ENCODE measurements at regions not wholly inside any gene's neighbourhood (a gene's known extent, or its start where the extent isn't known, plus 50 kb on each side); places are given as distances from the start of the nearest gene placed in this dataset.

DNA sequence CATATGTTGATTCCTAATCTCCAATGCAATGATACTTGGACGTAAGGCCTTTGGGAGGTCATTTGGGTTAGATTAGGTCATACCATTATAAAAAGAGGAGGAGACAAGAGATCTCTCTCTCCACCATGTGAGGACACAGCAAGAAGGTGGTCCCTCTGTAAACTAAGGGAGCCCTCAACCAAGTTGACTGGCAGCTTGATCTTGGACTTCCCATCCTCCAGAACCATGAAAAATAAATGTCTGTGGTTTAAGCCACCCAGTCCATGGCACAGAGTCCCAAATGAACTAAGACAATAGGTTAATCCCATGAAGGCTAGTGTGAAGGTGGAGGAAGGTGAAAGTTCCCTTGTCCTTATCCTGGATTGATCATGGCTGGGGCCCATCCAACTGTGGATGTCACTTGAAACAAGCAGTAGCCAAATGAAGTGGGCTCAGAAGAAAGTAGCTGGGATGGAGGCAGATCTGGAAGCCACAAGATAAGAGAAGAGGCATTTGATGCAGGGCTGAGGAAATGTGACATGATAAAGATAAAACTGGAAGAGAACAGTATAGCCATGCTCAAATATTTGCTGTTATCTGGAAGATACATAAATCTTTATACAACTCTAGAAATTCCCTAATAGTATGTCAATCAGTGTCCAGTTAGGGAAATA, 99.9 kb downstream of the BANF2 start:
- no peak overlapping the region for H2BK120ac ChIP-seq (ENCODE audit: low read depth, low read length, poor library complexity, severe bottlenecking)
- H3K9me3 ChIP-seq (ENCODE audit: control insufficient read depth, low read depth, low read length), result no peaks in the 10 kb centered on the region

More for the DNA sequence above, 99.9 kb downstream of the BANF2 start:
- H3K4me1 ChIP-seq (ENCODE audit: insufficient read depth, low read length), result no peaks in the 10 kb centered on the region
- Mint-ChIP-seq H3K4me3 (no peak overlapping the region), H3K9me3 (peaks cover 21 to 22% of the 10 kb centered on the region in 2 experiments), H3K36me3 (ENCODE audit: insufficient read depth in 1 of 3, low read depth in 3 of 3) (peaks cover 0 to 14% (median 0%) of the 10 kb centered on the region in 3 experiments; a peak in 4 of 7 replicates), H3K27ac (no peak overlapping the region), H3K4me1 (no peaks in the 10 kb centered on the region), H3K27me3 (ENCODE audit: low read depth) (no peaks in the 10 kb centered on the region; the same call in 1 of the 2 replicates)
- no peak overlapping the region for H2BK12ac ChIP-seq (ENCODE audit: insufficient read length, low read depth, low read length)
- no peak for DNase-seq
- H3K79me2 ChIP-seq (ENCODE audit: insufficient read depth, low read length), result no peaks in the 10 kb centered on the region
- H3K23ac ChIP-seq (ENCODE audit: insufficient read length, low read depth, low read length), result no peak overlapping the region
- H3K27ac ChIP-seq (ENCODE audit: insufficient read length, low read depth, low read length), result no peak overlapping the region
- H3K9ac ChIP-seq (ENCODE audit: extremely low read depth, insufficient read length, low read length), result no peak overlapping the region
- H3K14ac ChIP-seq (ENCODE audit: insufficient read depth, low read length), result no peak overlapping the region
- H2AK5ac ChIP-seq (ENCODE audit: insufficient read length, low read length), result no peak overlapping the region
- no peak overlapping the region for H4K5ac ChIP-seq (ENCODE audit: insufficient read length, low read depth, low read length)
- no peaks in the 10 kb centered on the region for H4K20me1 ChIP-seq (ENCODE audit: control insufficient read depth, insufficient read depth, insufficient read length)
- TF ChIP-seq CTCF (conservative IDR thresholded peaks at IDR 0.05), result no peak
- no peaks in the 10 kb centered on the region for H3K23me2 ChIP-seq (ENCODE audit: insufficient read length, low read depth, low read length, poor library complexity, severe bottlenecking)
- whole genome bisulfite sequencing (ENCODE audit: extremely low coverage, insufficient read length, low lambda C conversion rate), result no CpG with 5 or more reads among the region's 1 CpG
- H4K91ac ChIP-seq (ENCODE audit: insufficient read length, low read depth, low read length), result no peak overlapping the region
- no peak overlapping the region for H3K56ac ChIP-seq (ENCODE audit: insufficient read length, low read depth, low read length)
- H3K27me3 ChIP-seq (ENCODE audit: insufficient read depth, low read length), result no peaks in the 10 kb centered on the region
- H3K18ac ChIP-seq (ENCODE audit: insufficient read length, low read depth, low read length), result no peak overlapping the region
- H3T11ph ChIP-seq (ENCODE audit: low read length), result no peak overlapping the region
- H3K4me2 ChIP-seq (ENCODE audit: insufficient read depth, insufficient read length, low read length), result no peak overlapping the region
- H3K4ac ChIP-seq (ENCODE audit: low read depth, low read length), result no peak overlapping the region
- H2AFZ ChIP-seq (ENCODE audit: low read length), result no peak overlapping the region
- H3K79me1 ChIP-seq (ENCODE audit: insufficient read depth, low read depth, low read length, poor library complexity, severe bottlenecking), result no peaks in the 10 kb centered on the region
- no peak overlapping the region for H2BK5ac ChIP-seq (ENCODE audit: insufficient read length, low read length)
- H4K8ac ChIP-seq (replicated peaks; ENCODE audit: insufficient read length, low read depth, low read length), result no peak overlapping the region
- H2BK15ac ChIP-seq (ENCODE audit: low read depth, low read length), result no peak overlapping the region
- H2BK20ac ChIP-seq (ENCODE audit: low read depth, low read length, poor library complexity, severe bottlenecking), result no peak overlapping the region

Measured in H9 (cell line).